Retinal pigment epithelial cell (primary cell): ENCODE measurements at regions not wholly inside any gene's neighbourhood (a gene's known extent, or its start where the extent isn't known, plus 50 kb on each side); places are given as distances from the start of the nearest gene placed in this dataset.

Source experiments
- DNase-seq: peaks from one replicate; pipeline ENCODE4 v3.0.0-alpha.2; 2010; ENCODE audit warnings: low read depth
- H3K4me3 ChIP-seq: 2 replicates; pipeline ENCODE4 v1.5.1; 2011; ENCODE audit warnings: mild to moderate bottlenecking, low read length, control low read depth, moderate library complexity
- TF ChIP-seq, protein P1 (sequence below): conservative IDR thresholded peaks from 2 replicates; pipeline ENCODE4 v1.5.1; 2011; ENCODE audit warnings: low read depth, low read length, control low read depth, inconsistent platforms

DNA sequence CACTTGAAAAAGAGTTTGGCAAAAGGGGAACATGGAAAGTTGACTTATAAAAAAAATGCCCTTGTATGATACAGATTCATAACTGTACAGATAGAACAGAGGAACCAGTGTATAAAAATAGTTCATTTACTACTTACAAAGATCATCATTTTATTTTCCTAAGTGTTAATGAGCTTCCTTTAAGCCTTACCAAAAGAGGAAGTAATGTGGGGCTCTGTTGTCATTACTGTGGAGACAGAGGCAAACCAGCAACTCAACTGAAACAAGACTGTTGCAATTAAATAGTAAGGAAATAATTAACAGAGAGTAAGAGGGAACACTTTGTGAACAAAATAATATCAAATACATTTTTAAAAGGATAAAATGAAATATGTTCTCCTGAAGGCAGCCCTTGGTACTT, 526.2 kb upstream of the ADARB2 start:
- no peak overlapping the region for H3K4me3 ChIP-seq
- TF ChIP-seq, protein P1, sequence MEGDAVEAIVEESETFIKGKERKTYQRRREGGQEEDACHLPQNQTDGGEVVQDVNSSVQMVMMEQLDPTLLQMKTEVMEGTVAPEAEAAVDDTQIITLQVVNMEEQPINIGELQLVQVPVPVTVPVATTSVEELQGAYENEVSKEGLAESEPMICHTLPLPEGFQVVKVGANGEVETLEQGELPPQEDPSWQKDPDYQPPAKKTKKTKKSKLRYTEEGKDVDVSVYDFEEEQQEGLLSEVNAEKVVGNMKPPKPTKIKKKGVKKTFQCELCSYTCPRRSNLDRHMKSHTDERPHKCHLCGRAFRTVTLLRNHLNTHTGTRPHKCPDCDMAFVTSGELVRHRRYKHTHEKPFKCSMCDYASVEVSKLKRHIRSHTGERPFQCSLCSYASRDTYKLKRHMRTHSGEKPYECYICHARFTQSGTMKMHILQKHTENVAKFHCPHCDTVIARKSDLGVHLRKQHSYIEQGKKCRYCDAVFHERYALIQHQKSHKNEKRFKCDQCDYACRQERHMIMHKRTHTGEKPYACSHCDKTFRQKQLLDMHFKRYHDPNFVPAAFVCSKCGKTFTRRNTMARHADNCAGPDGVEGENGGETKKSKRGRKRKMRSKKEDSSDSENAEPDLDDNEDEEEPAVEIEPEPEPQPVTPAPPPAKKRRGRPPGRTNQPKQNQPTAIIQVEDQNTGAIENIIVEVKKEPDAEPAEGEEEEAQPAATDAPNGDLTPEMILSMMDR = no peak
- no peak for DNase-seq

- H3K4me3 ChIP-seq = no peak overlapping the region
- TF ChIP-seq, protein P1 = no peak
- DNase-seq = no peak
Measured at GRCh38 chr10:2262878-2263277, 525.6 kb upstream of the ADARB2 start.

DNA sequence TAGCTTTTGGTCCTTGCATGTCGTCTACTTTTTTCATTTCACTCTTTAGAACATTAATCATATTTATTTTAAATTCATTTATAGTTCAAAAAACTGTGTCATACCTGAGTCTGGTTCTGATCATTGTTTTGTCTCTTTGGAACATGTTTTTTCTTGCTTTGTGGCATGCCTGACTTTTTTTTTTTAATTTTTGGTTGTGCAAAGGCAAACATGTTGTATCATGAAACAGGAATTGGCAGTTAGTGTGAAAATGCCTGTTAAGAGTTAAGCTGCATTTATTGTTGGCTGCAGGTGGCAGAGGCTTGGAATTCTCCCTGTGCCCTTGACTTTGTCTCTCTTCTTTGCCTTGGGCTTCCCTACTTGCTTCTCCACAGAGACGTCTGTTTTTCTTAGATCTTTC, 525.0 kb upstream of the ADARB2 start:
- TF ChIP-seq, protein P1 = no peak
- no peak overlapping the region for H3K4me3 ChIP-seq
- DNase-seq = no peak

DNA sequence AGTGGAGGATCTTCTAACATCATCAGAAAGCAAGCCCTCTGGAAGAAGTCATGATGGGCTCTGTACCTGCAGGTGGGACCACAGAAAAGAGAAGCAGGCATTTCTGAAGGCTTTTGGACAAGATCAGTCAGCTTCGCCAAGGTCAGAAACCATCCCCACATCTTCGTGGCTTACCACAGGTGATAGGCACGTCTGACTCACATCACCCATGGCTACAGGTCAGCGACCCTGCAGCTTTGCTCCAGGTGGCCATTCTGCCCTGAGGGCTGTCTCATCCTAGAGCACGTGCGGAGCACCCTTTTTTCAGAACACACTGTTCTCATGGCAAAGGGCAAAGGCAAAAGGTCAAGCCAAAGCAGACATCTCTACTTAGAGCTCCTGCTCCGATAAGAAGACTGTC, 518.9 kb upstream of the ADARB2 start:
- DNase-seq = no peak
- TF ChIP-seq, protein P1 = no peak
- no peak overlapping the region for H3K4me3 ChIP-seq

- no peak overlapping the region for H3K4me3 ChIP-seq
- TF ChIP-seq, protein P1 = no peak
- DNase-seq = no peak
Measured at GRCh38 chr10:2252096-2252495, 514.8 kb upstream of the ADARB2 start.

DNA sequence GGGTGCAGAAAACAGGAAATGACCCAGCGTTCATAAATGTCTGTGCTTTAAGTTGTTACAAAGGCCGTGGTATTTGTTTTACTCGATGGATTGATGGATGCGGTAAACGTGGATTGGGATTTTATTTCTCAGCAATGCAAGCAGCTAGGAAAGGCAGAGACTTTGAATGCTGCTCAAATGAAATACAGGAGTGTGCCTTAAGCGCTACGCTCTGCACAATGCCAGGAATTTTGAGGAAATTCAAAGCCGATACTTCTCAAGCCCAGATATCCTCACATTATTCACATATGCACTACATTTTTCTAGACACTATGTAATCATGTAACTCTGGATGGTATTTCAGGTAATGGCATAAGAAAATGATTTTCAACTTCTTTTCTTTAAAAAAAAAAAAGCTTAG, 514.3 kb upstream of the ADARB2 start:
- TF ChIP-seq, protein P1 = no peak
- H3K4me3 ChIP-seq = no peak overlapping the region
- no peak for DNase-seq

DNA sequence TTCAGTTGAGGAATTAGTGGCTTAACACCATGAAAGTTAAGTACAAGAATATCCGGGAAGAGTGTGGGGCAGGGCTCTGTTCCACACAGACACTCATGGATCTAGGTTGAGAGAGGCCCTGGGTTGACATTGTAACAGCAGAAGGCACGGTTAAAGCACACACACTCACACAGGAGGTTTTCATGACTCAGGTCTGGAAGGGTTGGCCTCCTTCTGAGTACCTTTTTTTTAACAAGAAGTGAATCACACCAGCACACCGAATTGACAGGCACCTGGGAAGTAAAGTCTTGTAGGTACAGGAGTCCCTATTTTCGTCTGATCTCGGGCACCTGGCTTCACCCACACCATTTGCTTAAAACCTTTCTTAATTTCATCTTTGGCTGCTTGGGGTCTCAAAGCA, 509.4 kb upstream of the ADARB2 start:
- H3K4me3 ChIP-seq = no peak overlapping the region
- DNase-seq = no peak
- TF ChIP-seq, protein P1 = no peak
